Stimulated activated naive B cell treated with anti-CD40 and anti-IgM and Interleukin-4, amounts not matched to agents 10 μg/mL and 1 μg/mL and 100 μg/mL, for 72 hours (primary cell): ENCODE measurements at regions not wholly inside any gene's neighbourhood (a gene's known extent, or its start where the extent isn't known, plus 50 kb on each side); places are given as distances from the start of the nearest gene placed in this dataset.
"Not testable (repeated sequence)": the region's sequence is repeated elsewhere in the genome, so short reads cannot be mapped to it uniquely, and the experiment has no call there.

Experiments
- ATAC-seq, 2 donors: fragments of 150-1000 bp; cut with Tn5 transposase; replicated peaks; 2 replicates each; pipeline ENCODE4 v1.10.0; 2021; ENCODE audit warnings: moderate library complexity in 1 of 2
- DNase-seq: peaks from one replicate; pipeline ENCODE4 v3.0.0; 2021
- H3K27ac Mint-ChIP-seq: one replicate; pipeline ENCODE4 v1.8.0; 2022; ENCODE audit warnings: mild to moderate bottlenecking, mixed read lengths
- H3K27me3 Mint-ChIP-seq, 2 donors: one replicate each; pipeline ENCODE4 v1.8.0; 2022; ENCODE audit warnings: mixed read lengths in 2 of 2
- H3K36me3 Mint-ChIP-seq, 2 donors: one replicate each; pipeline ENCODE4 v1.8.0; 2022; ENCODE audit warnings: mixed read lengths in 2 of 2, mild to moderate bottlenecking in 1 of 2
- H3K4me1 Mint-ChIP-seq, 2 donors: one replicate each; pipeline ENCODE4 v1.8.0; 2022; ENCODE audit warnings: mixed read lengths in 2 of 2, mild to moderate bottlenecking in 1 of 2
- H3K4me3 Mint-ChIP-seq, 2 donors: one replicate each; pipeline ENCODE4 v1.8.0; 2022; ENCODE audit warnings: mild to moderate bottlenecking in 2 of 2, mixed read lengths in 2 of 2, moderate library complexity in 1 of 2
- H3K9me3 Mint-ChIP-seq, 2 donors: one replicate each; pipeline ENCODE4 v1.8.0; 2022; ENCODE audit warnings: mixed read lengths in 2 of 2, mild to moderate bottlenecking in 1 of 2

- H3K27me3 Mint-ChIP-seq: no peaks in the 10 kb centered on the region
- no peaks in the 10 kb centered on the region for H3K36me3 Mint-ChIP-seq
- peaks cover 0 to 1% of the 10 kb centered on the region in 2 donors for H3K9me3 Mint-ChIP-seq
- ATAC-seq (no peak), DNase-seq (no peak)
- H3K27ac Mint-ChIP-seq: no peak overlapping the region
- H3K4me3 Mint-ChIP-seq: no peak overlapping the region
- no peaks in the 10 kb centered on the region for H3K4me1 Mint-ChIP-seq
These were observed 176.6 kb upstream of the PBX1 start for GRCh38 chr1:164382384-164382783.

- H3K27ac Mint-ChIP-seq: no peak overlapping the region
- H3K9me3 Mint-ChIP-seq: peaks cover 0 to 5% of the 10 kb centered on the region in 2 donors
- H3K4me3 Mint-ChIP-seq: no peak overlapping the region
- H3K4me1 Mint-ChIP-seq: no peaks in the 10 kb centered on the region
- ATAC-seq: no peak
- no peaks in the 10 kb centered on the region for H3K36me3 Mint-ChIP-seq
- no peak for DNase-seq
- H3K27me3 Mint-ChIP-seq: no peaks in the 10 kb centered on the region
These were observed 174.7 kb upstream of the PBX1 start for GRCh38 chr1:164384262-164384661.

- no peaks in the 10 kb centered on the region for H3K36me3 Mint-ChIP-seq
- H3K9me3 Mint-ChIP-seq: no peaks in the 10 kb centered on the region
- no peak overlapping the region for H3K4me3 Mint-ChIP-seq
- DNase-seq (no peak), ATAC-seq (no peak)
- no peaks in the 10 kb centered on the region for H3K4me1 Mint-ChIP-seq
- H3K27me3 Mint-ChIP-seq: no peaks in the 10 kb centered on the region
- no peak overlapping the region for H3K27ac Mint-ChIP-seq
These were observed 141.8 kb upstream of the PBX1 start for GRCh38 chr1:164417016-164417704.

GRCh38 chr1:164423136-164423535 lies 135.8 kb upstream of the PBX1 start:
- ATAC-seq: no peak
- Mint-ChIP-seq H3K4me3 (no peak overlapping the region), H3K27ac (no peak overlapping the region), H3K9me3 (no peaks in the 10 kb centered on the region), H3K27me3 (no peaks in the 10 kb centered on the region), H3K4me1 (no peaks in the 10 kb centered on the region), H3K36me3 (no peaks in the 10 kb centered on the region)
- DNase-seq: no peak

- Mint-ChIP-seq H3K4me1 (no peaks in the 10 kb centered on the region), H3K36me3 (no peaks in the 10 kb centered on the region), H3K4me3 (no peak overlapping the region), H3K9me3 (peaks cover 0 to 1% of the 10 kb centered on the region in 2 donors), H3K27me3 (no peaks in the 10 kb centered on the region), H3K27ac (no peak overlapping the region)
- ATAC-seq (no peak), DNase-seq (no peak)
These were observed 125.7 kb upstream of the PBX1 start for GRCh38 chr1:164433141-164433817.

- Mint-ChIP-seq H3K4me1 (no peaks in the 10 kb centered on the region), H3K27me3 (no peaks in the 10 kb centered on the region), H3K9me3 (peaks cover 0 to 1% of the 10 kb centered on the region in 2 donors), H3K27ac (no peak overlapping the region), H3K36me3 (no peaks in the 10 kb centered on the region), H3K4me3 (no peak overlapping the region)
- no peak for ATAC-seq
- no peak for DNase-seq
These were observed 125.2 kb upstream of the PBX1 start for GRCh38 chr1:164433818-164434170.

GRCh38 chr1:164440232-164440631 lies 118.8 kb upstream of the PBX1 start:
- H3K4me1 Mint-ChIP-seq: no peaks in the 10 kb centered on the region
- ATAC-seq (no peak), DNase-seq (no peak)
- H3K27me3 Mint-ChIP-seq: no peaks in the 10 kb centered on the region
- peaks cover 0 to 1% of the 10 kb centered on the region in 2 donors for H3K9me3 Mint-ChIP-seq
- no peak overlapping the region for H3K4me3 Mint-ChIP-seq
- no peaks in the 10 kb centered on the region for H3K36me3 Mint-ChIP-seq
- no peak overlapping the region for H3K27ac Mint-ChIP-seq

GRCh38 chr1:164443166-164443565 lies 115.8 kb upstream of the PBX1 start:
- no peak for ATAC-seq
- Mint-ChIP-seq H3K27me3 (no peaks in the 10 kb centered on the region), H3K27ac (no peak overlapping the region), H3K4me1 (no peaks in the 10 kb centered on the region), H3K9me3 (no peaks in the 10 kb centered on the region), H3K36me3 (no peaks in the 10 kb centered on the region), H3K4me3 (no peak overlapping the region)
- DNase-seq: no peak

- DNase-seq (no peak), ATAC-seq (no peak)
- Mint-ChIP-seq H3K9me3 (no peaks in the 10 kb centered on the region), H3K36me3 (no peaks in the 10 kb centered on the region), H3K27me3 (no peaks in the 10 kb centered on the region), H3K4me3 (no peak overlapping the region), H3K27ac (no peak overlapping the region), H3K4me1 (no peaks in the 10 kb centered on the region)
These were observed 115.1 kb upstream of the PBX1 start for GRCh38 chr1:164443836-164444235.

- H3K36me3 Mint-ChIP-seq: no peaks in the 10 kb centered on the region
- H3K4me1 Mint-ChIP-seq: no peaks in the 10 kb centered on the region
- H3K4me3 Mint-ChIP-seq: no peak overlapping the region
- DNase-seq (no peak), ATAC-seq (no peak)
- no peak overlapping the region for H3K27ac Mint-ChIP-seq
- no peaks in the 10 kb centered on the region for H3K9me3 Mint-ChIP-seq
- no peaks in the 10 kb centered on the region for H3K27me3 Mint-ChIP-seq
These were observed 113.0 kb upstream of the PBX1 start for GRCh38 chr1:164446020-164446419.

- Mint-ChIP-seq H3K27me3 (no peaks in the 10 kb centered on the region), H3K4me1 (no peaks in the 10 kb centered on the region), H3K27ac (no peak overlapping the region), H3K9me3 (peaks cover 6 to 17% of the 10 kb centered on the region in 2 donors), H3K4me3 (no peak overlapping the region), H3K36me3 (no peaks in the 10 kb centered on the region)
- no peak for ATAC-seq
- no peak for DNase-seq
These were observed 106.4 kb upstream of the PBX1 start for GRCh38 chr1:164452549-164452948.

- no peak overlapping the region for H3K4me3 Mint-ChIP-seq
- no peak for ATAC-seq
- H3K9me3 Mint-ChIP-seq: peaks cover 13 to 17% of the 10 kb centered on the region in 2 donors
These were observed 102.7 kb upstream of the PBX1 start for GRCh38 chr1:164456272-164456671.

GRCh38 chr1:164459176-164459575 lies 99.8 kb upstream of the PBX1 start:
- not testable (repeated sequence) for H3K27me3 Mint-ChIP-seq, DNase-seq, H3K27ac Mint-ChIP-seq, ATAC-seq, H3K36me3 Mint-ChIP-seq, H3K4me1 Mint-ChIP-seq, H3K4me3 Mint-ChIP-seq
- peaks cover 10% of the 10 kb centered on the region in 2 donors for H3K9me3 Mint-ChIP-seq

More at GRCh38 chr1:164456272-164456671, 102.7 kb upstream of the PBX1 start:
- no peaks in the 10 kb centered on the region for H3K36me3 Mint-ChIP-seq
- no peaks in the 10 kb centered on the region for H3K4me1 Mint-ChIP-seq
- no peak for DNase-seq
- no peaks in the 10 kb centered on the region for H3K27me3 Mint-ChIP-seq
- H3K27ac Mint-ChIP-seq: no peak overlapping the region

GRCh38 chr1:164466001-164466421 lies 93.0 kb upstream of the PBX1 start:
- no peaks in the 10 kb centered on the region for H3K27me3 Mint-ChIP-seq
- no peak overlapping the region for H3K27ac Mint-ChIP-seq
- peaks cover 0 to 14% of the 10 kb centered on the region in 2 donors for H3K9me3 Mint-ChIP-seq

GRCh38 chr1:164466429-164466828 lies 92.6 kb upstream of the PBX1 start:
- no peak for ATAC-seq
- H3K36me3 Mint-ChIP-seq: no peaks in the 10 kb centered on the region
- no peak overlapping the region for H3K4me3 Mint-ChIP-seq
- peaks cover 0 to 12% of the 10 kb centered on the region in 2 donors for H3K9me3 Mint-ChIP-seq
- no peaks in the 10 kb centered on the region for H3K27me3 Mint-ChIP-seq
- no peak for DNase-seq
- H3K27ac Mint-ChIP-seq: no peak overlapping the region
- H3K4me1 Mint-ChIP-seq: no peaks in the 10 kb centered on the region

More at GRCh38 chr1:164466001-164466421, 93.0 kb upstream of the PBX1 start:
- ATAC-seq (no peak), DNase-seq (no peak)
- Mint-ChIP-seq H3K4me3 (no peak overlapping the region), H3K36me3 (no peaks in the 10 kb centered on the region), H3K4me1 (no peaks in the 10 kb centered on the region)
